Trophoblast cell (in vitro differentiated cells and primary cell): ENCODE measurements at regions not wholly inside any gene's neighbourhood (a gene's known extent, or its start where the extent isn't known, plus 50 kb on each side); places are given as distances from the start of the nearest gene placed in this dataset.

Experiments used
- DNase-seq, 2 donors: peaks; one replicate each; pipeline ENCODE4 v3.0.0-alpha.2; 2016
- H2AFZ ChIP-seq: 2 replicates; pipeline ENCODE4 v1.6.1; 2013; ENCODE audit warnings: low read length, moderate library complexity, mild to moderate bottlenecking; ENCODE audit not compliant: insufficient read depth, poor library complexity
- H2AK5ac ChIP-seq: 2 replicates; pipeline ENCODE4 v1.6.1; 2013; ENCODE audit warnings: mild to moderate bottlenecking, low read length
- H2BK120ac ChIP-seq: 2 replicates; pipeline ENCODE4 v1.6.1; 2013; ENCODE audit warnings: low read length, mild to moderate bottlenecking, moderate library complexity; ENCODE audit not compliant: insufficient read depth, poor library complexity
- H2BK12ac ChIP-seq: 2 replicates; pipeline ENCODE4 v1.6.1; 2013; ENCODE audit warnings: mild to moderate bottlenecking, low read length, moderate library complexity
- H2BK5ac ChIP-seq: 2 replicates; pipeline ENCODE4 v1.6.1; 2013; ENCODE audit warnings: low read length, low read depth, moderate library complexity, mild to moderate bottlenecking; ENCODE audit not compliant: poor library complexity
- H3K14ac ChIP-seq: 2 replicates; pipeline ENCODE4 v1.6.1; 2013; ENCODE audit warnings: mild to moderate bottlenecking, low read length
- H3K18ac ChIP-seq: 2 replicates; pipeline ENCODE4 v1.6.1; 2013; ENCODE audit warnings: mild to moderate bottlenecking, low read length
- H3K23ac ChIP-seq: 2 replicates; pipeline ENCODE4 v1.6.1; 2013; ENCODE audit warnings: low read length
- H3K27ac ChIP-seq: 2 replicates; pipeline ENCODE4 v1.5.1; 2013; ENCODE audit warnings: low read depth, mild to moderate bottlenecking, inconsistent platforms, low read length, moderate library complexity
- H3K27me3 ChIP-seq: 2 replicates; pipeline ENCODE4 v1.6.1; 2013; ENCODE audit warnings: inconsistent platforms, mild to moderate bottlenecking, low read length, moderate library complexity; ENCODE audit not compliant: insufficient read depth
- H3K36me3 ChIP-seq, 2 experiments: 1 replicate in 1 of 2; 2 replicates in 1 of 2; pipeline ENCODE4 v1.6.1; 2013; ENCODE audit warnings: low read length in 2 of 2, mild to moderate bottlenecking in 2 of 2, moderate library complexity in 1 of 2; ENCODE audit not compliant: insufficient read depth in 2 of 2, control insufficient read depth in 1 of 2
- H3K4ac ChIP-seq: 2 replicates; pipeline ENCODE4 v1.6.1; 2013; ENCODE audit warnings: low read depth, mild to moderate bottlenecking, low read length, moderate library complexity
- H3K4me1 ChIP-seq, 2 experiments: 1 replicate in 1 of 2; 2 replicates in 1 of 2; pipeline ENCODE4 v1.6.1; 2013; ENCODE audit warnings: low read length in 2 of 2, mild to moderate bottlenecking in 2 of 2, moderate library complexity in 1 of 2; ENCODE audit not compliant: insufficient read depth in 2 of 2, control insufficient read depth in 1 of 2
- H3K4me2 ChIP-seq: 2 replicates; pipeline ENCODE4 v1.6.1; 2013; ENCODE audit warnings: inconsistent platforms, mild to moderate bottlenecking, low read length, moderate library complexity
- H3K4me3 ChIP-seq: 2 replicates; pipeline ENCODE4 v1.5.1; 2013; ENCODE audit warnings: mild to moderate bottlenecking, low read depth, low read length, inconsistent platforms
- H3K79me1 ChIP-seq: one replicate; pipeline ENCODE4 v1.6.1; 2013; ENCODE audit warnings: low read length
- H3K79me2 ChIP-seq: 2 replicates; pipeline ENCODE4 v1.6.1; 2013; ENCODE audit warnings: low read length, mild to moderate bottlenecking; ENCODE audit not compliant: control insufficient read depth, insufficient read depth, poor library complexity
- H3K9ac ChIP-seq: 2 replicates; pipeline ENCODE4 v1.6.1; 2013; ENCODE audit warnings: mild to moderate bottlenecking, low read length
- H3K9me3 ChIP-seq: 2 replicates; pipeline ENCODE4 v1.6.1; 2013; ENCODE audit warnings: low read depth, mild to moderate bottlenecking, control low read depth, inconsistent platforms, low read length; ENCODE audit not compliant: insufficient read depth
- H4K12ac ChIP-seq: 2 replicates; pipeline ENCODE4 v1.6.1; 2013; ENCODE audit warnings: low read depth, mild to moderate bottlenecking, low read length, moderate library complexity
- H4K8ac ChIP-seq: 2 replicates; pipeline ENCODE4 v1.6.1; 2013; ENCODE audit warnings: low read depth, mild to moderate bottlenecking, low read length, moderate library complexity
- H4K91ac ChIP-seq: one replicate; pipeline ENCODE4 v1.6.1; 2013; ENCODE audit warnings: low read depth, mild to moderate bottlenecking, low read length, moderate library complexity
- WGBS: extraction: QIAGEN DNeasy Blood & Tissue Kit; methylation state at CpG from one replicate; pipeline ENCODE4 v1.1.7; 2013; ENCODE audit warnings: missing lambda C conversion rate; ENCODE audit not compliant: insufficient read length, insufficient coverage; ENCODE audit errors: extremely low coverage; 5-methylcytosine and 5-hydroxymethylcytosine counted together

GRCh38 chr22:47851586-47851985, 1089.1 kb downstream of the TBC1D22A start:
- no CpG with 5 or more reads among the region's 3 CpGs for WGBS
- no peak overlapping the region for H4K12ac ChIP-seq
- no peak overlapping the region for H3K4me2 ChIP-seq
- no peak overlapping the region for H2AFZ ChIP-seq
- no peak overlapping the region for H2BK120ac ChIP-seq
- H3K9ac ChIP-seq, result no peak overlapping the region
- no peak overlapping the region for H4K91ac ChIP-seq
- H2BK12ac ChIP-seq, result no peak overlapping the region
- no peak overlapping the region for H3K4me3 ChIP-seq
- H3K79me2 ChIP-seq, result no peaks in the 10 kb centered on the region
- DNase-seq, result no peak
- H3K9me3 ChIP-seq, result peaks cover 13% of the 10 kb centered on the region
- H3K14ac ChIP-seq, result no peak overlapping the region
- no peaks in the 10 kb centered on the region for H3K36me3 ChIP-seq
- no peak overlapping the region for H3K4ac ChIP-seq
- no peak overlapping the region for H3K18ac ChIP-seq
- H3K27me3 ChIP-seq, result no peaks in the 10 kb centered on the region
- no peaks in the 10 kb centered on the region for H3K4me1 ChIP-seq
- no peak overlapping the region for H4K8ac ChIP-seq
- H2AK5ac ChIP-seq, result no peak overlapping the region
- no peak overlapping the region for H2BK5ac ChIP-seq
- H3K79me1 ChIP-seq, result no peaks in the 10 kb centered on the region
- H3K27ac ChIP-seq, result no peak overlapping the region
- H3K23ac ChIP-seq, result no peak overlapping the region

GRCh38 chr22:47850644-47851151, 1088.2 kb downstream of the TBC1D22A start:
- no peaks in the 10 kb centered on the region for H3K4me1 ChIP-seq
- no peaks in the 10 kb centered on the region for H3K79me2 ChIP-seq
- H3K4me2 ChIP-seq, result no peak overlapping the region
- no peak overlapping the region for H4K12ac ChIP-seq
- H3K27me3 ChIP-seq, result no peaks in the 10 kb centered on the region
- H4K8ac ChIP-seq, result no peak overlapping the region
- no peak overlapping the region for H3K4me3 ChIP-seq
- peaks cover 13% of the 10 kb centered on the region for H3K9me3 ChIP-seq
- H3K36me3 ChIP-seq, result no peaks in the 10 kb centered on the region
- no CpG with 5 or more reads among the region's 2 CpGs for WGBS
- H3K18ac ChIP-seq, result no peak overlapping the region
- DNase-seq, result no peak
- H2AK5ac ChIP-seq, result no peak overlapping the region
- H2BK5ac ChIP-seq, result no peak overlapping the region
- no peak overlapping the region for H2BK120ac ChIP-seq
- no peak overlapping the region for H2BK12ac ChIP-seq
- H3K14ac ChIP-seq, result no peak overlapping the region
- no peak overlapping the region for H4K91ac ChIP-seq
- no peak overlapping the region for H3K27ac ChIP-seq
- no peaks in the 10 kb centered on the region for H3K79me1 ChIP-seq
- H3K4ac ChIP-seq, result no peak overlapping the region
- H2AFZ ChIP-seq, result no peak overlapping the region
- H3K9ac ChIP-seq, result no peak overlapping the region
- no peak overlapping the region for H3K23ac ChIP-seq

GRCh38 chr22:47849576-47849975, 1087.1 kb downstream of the TBC1D22A start:
- WGBS, result no CpG with 5 or more reads among the region's 6 CpGs
- Histone ChIP-seq H3K9me3 (peaks cover 9% of the 10 kb centered on the region), H3K4me3 (no peak overlapping the region), H3K18ac (no peak overlapping the region), H3K27me3 (no peaks in the 10 kb centered on the region), H4K8ac (no peak overlapping the region), H2BK12ac (no peak overlapping the region), H3K79me1 (no peaks in the 10 kb centered on the region), H3K23ac (no peak overlapping the region), H3K79me2 (no peaks in the 10 kb centered on the region), H3K4me1 (no peaks in the 10 kb centered on the region), H2BK120ac (no peak overlapping the region), H2AK5ac (no peak overlapping the region), H3K36me3 (no peaks in the 10 kb centered on the region), H4K91ac (no peak overlapping the region), H2AFZ (no peak overlapping the region), H3K4ac (no peak overlapping the region), H3K14ac (no peak overlapping the region), H2BK5ac (no peak overlapping the region), H3K4me2 (no peak overlapping the region), H3K9ac (no peak overlapping the region), H4K12ac (no peak overlapping the region), H3K27ac (no peak overlapping the region)
- DNase-seq, result no peak

DNA sequence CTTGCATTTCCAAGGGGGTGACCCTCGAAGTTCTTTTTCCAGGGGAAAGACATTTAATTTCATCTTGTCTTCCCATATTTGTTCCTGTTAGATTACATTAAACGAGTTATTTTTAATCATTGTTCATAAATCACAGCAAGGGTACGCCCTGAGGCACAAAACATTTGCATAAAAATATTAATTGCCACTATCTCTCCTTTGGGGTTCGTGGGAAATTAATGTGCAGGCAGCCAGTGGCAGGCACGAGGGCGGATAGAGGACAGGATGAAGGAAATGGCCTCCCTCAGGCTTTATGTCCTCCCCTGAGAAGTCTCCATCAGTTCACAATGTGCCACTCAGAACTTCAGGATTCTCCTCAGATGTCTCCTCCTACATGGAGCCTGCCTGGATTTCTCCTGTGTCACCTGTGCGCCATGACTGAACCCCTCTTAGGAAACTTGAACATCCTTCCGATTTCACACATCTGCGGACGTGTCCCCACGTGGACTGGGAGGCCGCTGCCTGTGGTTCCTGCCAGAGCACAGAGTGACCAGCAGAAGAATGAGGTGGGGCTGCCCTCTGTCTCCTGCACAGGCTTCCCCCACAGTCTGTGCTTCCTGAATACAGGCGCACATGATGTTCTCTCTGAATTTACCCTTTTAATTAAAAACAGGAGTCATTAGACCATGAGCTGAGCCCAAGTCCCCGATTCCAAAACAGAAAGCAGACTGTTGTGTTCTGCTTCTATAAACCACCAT, 1085.9 kb downstream of the TBC1D22A start:
- Histone ChIP-seq H3K79me2 (no peaks in the 10 kb centered on the region), H3K36me3 (no peaks in the 10 kb centered on the region), H2BK12ac (no peak overlapping the region), H3K9me3 (peaks cover 9% of the 10 kb centered on the region), H3K14ac (no peak overlapping the region), H4K12ac (no peak overlapping the region), H3K23ac (no peak overlapping the region), H4K91ac (no peak overlapping the region), H3K4me3 (no peak overlapping the region), H3K9ac (no peak overlapping the region), H2AFZ (no peak overlapping the region), H2BK120ac (no peak overlapping the region), H2AK5ac (no peak overlapping the region), H3K4ac (no peak overlapping the region), H3K27ac (no peak overlapping the region), H3K18ac (no peak overlapping the region), H3K4me1 (no peaks in the 10 kb centered on the region), H3K79me1 (no peaks in the 10 kb centered on the region), H2BK5ac (no peak overlapping the region), H3K4me2 (no peak overlapping the region), H4K8ac (no peak overlapping the region), H3K27me3 (no peaks in the 10 kb centered on the region)
- DNase-seq, result no peak
- WGBS, result no CpG with 5 or more reads among the region's 14 CpGs
